CD14-positive monocyte (primary cell): ENCODE measurements at regions not wholly inside any gene's neighbourhood (a gene's known extent, or its start where the extent isn't known, plus 50 kb on each side); places are given as distances from the start of the nearest gene placed in this dataset.

ENCODE experiments used
- DNase-seq, 3 donors: peaks; one replicate each; pipeline ENCODE4 v3.0.0-alpha.2; 2011 to 2022
- H2AFZ ChIP-seq: 2 replicates; pipeline ENCODE4 v1.6.0; 2012; ENCODE audit warnings: mild to moderate bottlenecking, low read depth, low read length, inconsistent platforms; ENCODE audit not compliant: insufficient read depth, poor library complexity, severe bottlenecking
- H3K27ac ChIP-seq, 2 donors: 1 replicate in 1 of 2; 2 replicates in 1 of 2; pipeline ENCODE4 v1.5.1; 2012 to 2013; ENCODE audit warnings: low read length in 2 of 2, control low read depth in 1 of 2, inconsistent platforms in 1 of 2, low read depth in 1 of 2, mild to moderate bottlenecking in 1 of 2
- H3K27me3 ChIP-seq, 2 donors: one replicate each; pipeline versions ENCODE4 v1.6.0 to v1.6.1; 2011 to 2013; ENCODE audit warnings: low read length in 2 of 2; ENCODE audit not compliant: control insufficient read depth in 2 of 2, insufficient read depth in 2 of 2
- H3K36me3 ChIP-seq, 2 donors: replicated peaks in 1 of 2; 1 replicate in 1 of 2; 2 replicates in 1 of 2; pipeline versions ENCODE4 v1.5.1 to v1.6.1; 2012 to 2013; ENCODE audit warnings: low read length in 2 of 2, control low read depth in 1 of 2, inconsistent platforms in 1 of 2, mild to moderate bottlenecking in 1 of 2; ENCODE audit not compliant: insufficient read depth in 2 of 2, control insufficient read depth in 1 of 2
- H3K4me1 ChIP-seq, 2 donors: 1 replicate in 1 of 2; 2 replicates in 1 of 2; pipeline versions ENCODE4 v1.5.1 to v1.6.1; 2012 to 2013; ENCODE audit warnings: low read length in 2 of 2, control low read depth in 1 of 2, inconsistent platforms in 1 of 2, mild to moderate bottlenecking in 1 of 2, moderate library complexity in 1 of 2; ENCODE audit not compliant: insufficient read depth in 2 of 2, control insufficient read depth in 1 of 2
- H3K4me2 ChIP-seq: replicated peaks from 2 replicates; pipeline ENCODE3; 2012; ENCODE audit warnings: low read length, moderate library complexity, mild to moderate bottlenecking; ENCODE audit not compliant: poor library complexity, severe bottlenecking; ENCODE audit errors: extremely low read depth
- H3K4me3 ChIP-seq, 3 experiments: fragments of 200-600 bp in 1 of 3; sonication (generic) in 1 of 3; replicated peaks in 1 of 3; 1 replicate in 2 of 3; 2 replicates in 1 of 3; pipeline ENCODE4 v1.5.1; 2011 to 2013; ENCODE audit warnings: low read length in 3 of 3, mild to moderate bottlenecking in 3 of 3, control low read depth in 2 of 3, low read depth in 2 of 3, inconsistent platforms in 1 of 3, moderate library complexity in 1 of 3
- H3K79me2 ChIP-seq: 2 replicates; pipeline ENCODE4 v1.6.0; 2012; ENCODE audit warnings: mild to moderate bottlenecking, control low read depth, inconsistent platforms, low read length, moderate library complexity; ENCODE audit not compliant: insufficient read depth
- H3K9ac ChIP-seq: 2 replicates; pipeline ENCODE4 v1.6.0; 2017; ENCODE audit warnings: low read length, mild to moderate bottlenecking; ENCODE audit not compliant: insufficient read depth, poor library complexity, severe bottlenecking
- H3K9me3 ChIP-seq, 2 donors: replicated peaks in 1 of 2; 1 replicate in 1 of 2; 2 replicates in 1 of 2; pipeline versions ENCODE4 v1.5.1 to v1.6.1; 2012 to 2013; ENCODE audit warnings: low read length in 2 of 2, control low read depth in 1 of 2; ENCODE audit not compliant: control insufficient read depth in 1 of 2, insufficient read depth in 1 of 2
- H4K20me1 ChIP-seq: 2 replicates; pipeline ENCODE4 v1.6.0; 2012; ENCODE audit warnings: mild to moderate bottlenecking, low read length, control low read depth, moderate library complexity; ENCODE audit not compliant: insufficient read depth
- H3K27ac Mint-ChIP-seq, 7 donors: one replicate each; pipeline ENCODE4 v1.8.0; 2020; ENCODE audit warnings: mild to moderate bottlenecking in 7 of 7, mixed read lengths in 7 of 7, moderate library complexity in 6 of 7, inconsistent platforms in 2 of 7
- H3K27me3 Mint-ChIP-seq, 3 donors: one replicate each; pipeline ENCODE4 v1.8.0; 2021 to 2022; ENCODE audit warnings: low read depth in 3 of 3, mild to moderate bottlenecking in 3 of 3, mixed read lengths in 3 of 3, moderate library complexity in 3 of 3, inconsistent platforms in 1 of 3
- H3K36me3 Mint-ChIP-seq, 2 donors: one replicate each; pipeline ENCODE4 v1.8.0; 2020; ENCODE audit warnings: mixed read lengths in 2 of 2, inconsistent platforms in 1 of 2, mild to moderate bottlenecking in 1 of 2
- H3K4me1 Mint-ChIP-seq: one replicate; pipeline ENCODE4 v1.8.0; 2020; ENCODE audit warnings: mild to moderate bottlenecking, mixed read lengths
- H3K4me3 Mint-ChIP-seq, 2 donors: one replicate each; pipeline ENCODE4 v1.8.0; 2020; ENCODE audit warnings: mild to moderate bottlenecking in 2 of 2, mixed read lengths in 2 of 2, moderate library complexity in 1 of 2
- H3K9me3 Mint-ChIP-seq, 7 donors: one replicate each; pipeline ENCODE4 v1.8.0; 2020 to 2022; ENCODE audit warnings: mixed read lengths in 7 of 7, mild to moderate bottlenecking in 6 of 7, moderate library complexity in 6 of 7, inconsistent platforms in 2 of 7
- WGBS: methylation state at CpG from one replicate; pipeline ENCODE4 v1.1.5; 2013; ENCODE audit warnings: missing lambda C conversion rate; ENCODE audit not compliant: insufficient coverage; 5-methylcytosine and 5-hydroxymethylcytosine counted together
- intact Hi-C, 2 donors: fragments of 100-400 bp; cut with micrococcal nuclease; formaldehyde crosslinking; loops; one replicate each; pipeline versions ENCODE4 v1.15.0 to v1.15.1; 2023
- TF ChIP-seq, protein P1 (sequence below): fragments of 200-600 bp; IDR thresholded peaks from one replicate; pipeline ENCODE4 v1.8.0; 2022; ENCODE audit warnings: antibody characterized with exemption, mild to moderate bottlenecking

GRCh38 chr14:62244221-62244620, 482.0 kb downstream of the SNAPC1 start:
- Histone ChIP-seq H3K27ac (no peak overlapping the region), H3K36me3 (no peaks in the 10 kb centered on the region), H4K20me1 (no peaks in the 10 kb centered on the region), H3K9ac (no peak overlapping the region), H3K4me3 (no peak overlapping the region), H3K4me1 (no peaks in the 10 kb centered on the region), H3K9me3 (peaks cover 0 to 6% of the 10 kb centered on the region in 2 donors), H3K79me2 (no peaks in the 10 kb centered on the region), H3K4me2 (no peak overlapping the region), H3K27me3 (no peaks in the 10 kb centered on the region), H2AFZ (no peak overlapping the region)
- intact Hi-C loops: no loop called here
- H3K36me3 Mint-ChIP-seq: no peaks in the 10 kb centered on the region
- DNase-seq: no peak
- no peaks in the 10 kb centered on the region for H3K27me3 Mint-ChIP-seq
- no peak overlapping the region for H3K4me3 Mint-ChIP-seq
- no CpG with 5 or more reads among the region's 1 CpG for WGBS
- H3K9me3 Mint-ChIP-seq: peaks cover 0 to 5% (median 3%) of the 10 kb centered on the region in 7 donors
- no peaks in the 10 kb centered on the region for H3K4me1 Mint-ChIP-seq
- H3K27ac Mint-ChIP-seq: no peak overlapping the region
- TF ChIP-seq, protein P1, sequence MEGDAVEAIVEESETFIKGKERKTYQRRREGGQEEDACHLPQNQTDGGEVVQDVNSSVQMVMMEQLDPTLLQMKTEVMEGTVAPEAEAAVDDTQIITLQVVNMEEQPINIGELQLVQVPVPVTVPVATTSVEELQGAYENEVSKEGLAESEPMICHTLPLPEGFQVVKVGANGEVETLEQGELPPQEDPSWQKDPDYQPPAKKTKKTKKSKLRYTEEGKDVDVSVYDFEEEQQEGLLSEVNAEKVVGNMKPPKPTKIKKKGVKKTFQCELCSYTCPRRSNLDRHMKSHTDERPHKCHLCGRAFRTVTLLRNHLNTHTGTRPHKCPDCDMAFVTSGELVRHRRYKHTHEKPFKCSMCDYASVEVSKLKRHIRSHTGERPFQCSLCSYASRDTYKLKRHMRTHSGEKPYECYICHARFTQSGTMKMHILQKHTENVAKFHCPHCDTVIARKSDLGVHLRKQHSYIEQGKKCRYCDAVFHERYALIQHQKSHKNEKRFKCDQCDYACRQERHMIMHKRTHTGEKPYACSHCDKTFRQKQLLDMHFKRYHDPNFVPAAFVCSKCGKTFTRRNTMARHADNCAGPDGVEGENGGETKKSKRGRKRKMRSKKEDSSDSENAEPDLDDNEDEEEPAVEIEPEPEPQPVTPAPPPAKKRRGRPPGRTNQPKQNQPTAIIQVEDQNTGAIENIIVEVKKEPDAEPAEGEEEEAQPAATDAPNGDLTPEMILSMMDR: no peak

DNA sequence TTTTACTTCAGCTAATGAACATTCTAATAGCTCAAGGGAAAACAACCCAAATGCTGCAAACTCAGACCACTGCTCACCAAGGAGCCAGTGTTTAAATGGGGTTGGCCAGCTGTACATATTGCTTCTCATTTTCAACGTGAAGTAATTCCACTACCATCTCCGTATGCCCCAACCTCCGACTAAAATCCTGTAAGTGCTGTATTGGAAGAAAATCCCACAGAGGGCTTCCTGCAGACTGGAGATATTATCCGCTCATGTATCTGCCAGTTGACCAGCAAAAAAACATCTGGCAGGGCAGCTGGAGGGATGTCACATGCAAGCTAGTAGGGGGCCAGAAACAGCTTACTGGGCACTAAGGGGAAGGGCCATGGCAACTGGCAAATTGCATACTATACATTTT, 485.0 kb downstream of the SNAPC1 start:
- no peak overlapping the region for H3K4me3 Mint-ChIP-seq
- 100% methylated on average over 1 of the region's 4 CpGs for WGBS

More for the DNA sequence above, 485.0 kb downstream of the SNAPC1 start:
- Histone ChIP-seq H3K9ac (no peak overlapping the region), H3K27me3 (no peaks in the 10 kb centered on the region), H3K27ac (no peak overlapping the region), H3K4me3 (no peak overlapping the region), H3K9me3 (peaks cover 0 to 6% of the 10 kb centered on the region in 2 donors), H3K79me2 (no peaks in the 10 kb centered on the region), H3K4me2 (no peak overlapping the region), H3K36me3 (no peaks in the 10 kb centered on the region), H3K4me1 (no peaks in the 10 kb centered on the region), H4K20me1 (no peaks in the 10 kb centered on the region), H2AFZ (no peak overlapping the region)
- no peaks in the 10 kb centered on the region for H3K36me3 Mint-ChIP-seq
- no peaks in the 10 kb centered on the region for H3K4me1 Mint-ChIP-seq
- intact Hi-C loops: no loop called here
- no peak for DNase-seq
- peaks cover 0 to 7% (median 3%) of the 10 kb centered on the region in 7 donors for H3K9me3 Mint-ChIP-seq
- no peaks in the 10 kb centered on the region for H3K27me3 Mint-ChIP-seq
- TF ChIP-seq, protein P1: no peak
- H3K27ac Mint-ChIP-seq: no peak overlapping the region
